A549 (cell line): ENCODE measurements at regions not wholly inside any gene's neighbourhood (a gene's known extent, or its start where the extent isn't known, plus 50 kb on each side); places are given as distances from the start of the nearest gene placed in this dataset.

Experiments
- CHD4 ChIP-seq: fragments of 200-600 bp; sonication (generic); IDR thresholded peaks from 2 replicates; pipeline ENCODE4 v1.6.1; 2016; ENCODE audit warnings: antibody characterized with exemption, mild to moderate bottlenecking, borderline replicate concordance
- POLR2A ChIP-seq: IDR thresholded peaks from 2 replicates; pipeline ENCODE4 v1.6.1; 2012; ENCODE audit warnings: mild to moderate bottlenecking, low read length

DNA sequence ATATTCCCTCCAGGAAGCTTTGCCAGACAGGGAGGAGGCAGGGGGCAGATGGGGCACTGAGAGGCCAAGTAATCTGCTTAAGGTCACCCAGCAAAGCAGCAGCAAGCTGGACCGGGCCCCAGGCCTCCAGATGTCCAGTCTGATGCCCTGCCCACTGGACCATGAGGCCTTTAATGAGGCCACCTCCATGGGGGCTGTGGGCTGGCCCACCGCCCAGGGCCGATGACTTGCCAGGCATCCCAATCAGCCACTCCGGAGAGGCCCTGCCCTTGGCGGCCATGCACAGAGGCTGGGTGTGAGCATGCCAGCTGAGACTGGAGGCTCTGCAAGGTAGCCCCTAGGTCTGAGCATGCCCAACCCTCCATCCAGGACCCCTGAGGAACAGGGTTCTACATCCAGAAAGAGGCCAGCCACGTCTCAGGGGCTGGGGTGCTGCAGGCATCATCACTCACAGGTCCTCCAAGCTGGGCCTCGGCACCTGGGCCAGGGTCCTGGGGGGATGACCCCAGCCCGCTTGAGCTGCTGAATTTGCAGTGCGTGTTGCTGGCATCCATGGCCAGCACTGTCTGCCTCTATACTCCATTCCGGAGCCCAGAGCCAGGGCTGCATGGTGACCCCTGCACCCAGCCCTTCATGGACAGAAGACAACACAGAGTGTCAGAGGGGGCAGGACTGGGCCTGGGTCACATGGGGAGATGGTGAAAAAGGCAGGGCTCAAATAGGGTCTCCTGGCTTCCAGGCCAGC is 164.2 kb downstream of the INHBB start:
- no peak for TF ChIP-seq CHD4
- no peak for TF ChIP-seq POLR2A
